Activated CD8-positive, alpha-beta T cell treated with anti-CD3 and anti-CD28 coated beads for 36 hours (primary cell): ENCODE measurements at regions not wholly inside any gene's neighbourhood (a gene's known extent, or its start where the extent isn't known, plus 50 kb on each side); places are given as distances from the start of the nearest gene placed in this dataset.

Experiments
- ATAC-seq: fragments of 200-7000 bp; cut with Tn5 transposase; one replicate; pipeline ENCODE4 v1.10.0; 2021; ENCODE audit warnings: mild to moderate bottlenecking, moderate library complexity
- CTCF ChIA-PET: fragments of 350-600 bp; sonication (Branson Sonifier 250); formaldehyde crosslinking; loops from one replicate; lab custom pipeline; 2021; ENCODE audit warnings: antibody characterized with exemption; lab: Charles Lee
- POLR2A ChIA-PET: fragments of 350-600 bp; sonication (Branson Sonifier 250); formaldehyde crosslinking; loops from one replicate; lab custom pipeline; 2021; ENCODE audit warnings: antibody characterized with exemption; lab: Charles Lee
- DNase-seq: peaks from one replicate; pipeline ENCODE4 v3.0.0-alpha.2; 2020
- H3K27ac Mint-ChIP-seq: one replicate; pipeline ENCODE4 v1.8.0; 2021; ENCODE audit warnings: mild to moderate bottlenecking, mixed read lengths
- H3K27me3 Mint-ChIP-seq: one replicate; pipeline ENCODE4 v1.8.0; 2021; ENCODE audit warnings: mixed read lengths
- H3K36me3 Mint-ChIP-seq: one replicate; pipeline ENCODE4 v1.8.0; 2021; ENCODE audit warnings: low read depth, mixed read lengths
- H3K4me1 Mint-ChIP-seq: one replicate; pipeline ENCODE4 v1.8.0; 2021; ENCODE audit warnings: low read depth, mixed read lengths
- H3K4me3 Mint-ChIP-seq: one replicate; pipeline ENCODE4 v1.8.0; 2021; ENCODE audit warnings: mild to moderate bottlenecking, moderate library complexity, mixed read lengths
- H3K9me3 Mint-ChIP-seq: one replicate; pipeline ENCODE4 v1.8.0; 2021; ENCODE audit warnings: mixed read lengths
- intact Hi-C: fragments of 100-400 bp; cut with micrococcal nuclease; formaldehyde crosslinking; loops from one replicate; pipeline ENCODE4 v1.10.0; 2022
- TF ChIP-seq, protein P1 (sequence below): fragments of 200-600 bp; IDR thresholded peaks from one replicate; pipeline ENCODE4 v1.8.0; 2022; ENCODE audit warnings: antibody characterized with exemption, mild to moderate bottlenecking

- Mint-ChIP-seq H3K4me1 (no peaks in the 10 kb centered on the region), H3K27ac (no peak overlapping the region), H3K27me3 (no peaks in the 10 kb centered on the region), H3K9me3 (peaks cover 13% of the 10 kb centered on the region), H3K4me3 (no peak overlapping the region), H3K36me3 (no peaks in the 10 kb centered on the region)
- intact Hi-C loops = no loop called here
- TF ChIP-seq, protein P1, sequence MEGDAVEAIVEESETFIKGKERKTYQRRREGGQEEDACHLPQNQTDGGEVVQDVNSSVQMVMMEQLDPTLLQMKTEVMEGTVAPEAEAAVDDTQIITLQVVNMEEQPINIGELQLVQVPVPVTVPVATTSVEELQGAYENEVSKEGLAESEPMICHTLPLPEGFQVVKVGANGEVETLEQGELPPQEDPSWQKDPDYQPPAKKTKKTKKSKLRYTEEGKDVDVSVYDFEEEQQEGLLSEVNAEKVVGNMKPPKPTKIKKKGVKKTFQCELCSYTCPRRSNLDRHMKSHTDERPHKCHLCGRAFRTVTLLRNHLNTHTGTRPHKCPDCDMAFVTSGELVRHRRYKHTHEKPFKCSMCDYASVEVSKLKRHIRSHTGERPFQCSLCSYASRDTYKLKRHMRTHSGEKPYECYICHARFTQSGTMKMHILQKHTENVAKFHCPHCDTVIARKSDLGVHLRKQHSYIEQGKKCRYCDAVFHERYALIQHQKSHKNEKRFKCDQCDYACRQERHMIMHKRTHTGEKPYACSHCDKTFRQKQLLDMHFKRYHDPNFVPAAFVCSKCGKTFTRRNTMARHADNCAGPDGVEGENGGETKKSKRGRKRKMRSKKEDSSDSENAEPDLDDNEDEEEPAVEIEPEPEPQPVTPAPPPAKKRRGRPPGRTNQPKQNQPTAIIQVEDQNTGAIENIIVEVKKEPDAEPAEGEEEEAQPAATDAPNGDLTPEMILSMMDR = no peak
- ATAC-seq = no peak
- POLR2A ChIA-PET = no interaction called here
- CTCF ChIA-PET = no interaction called here
- no peak for DNase-seq
Observed at GRCh38 chr3:164209363-164209762, 868.9 kb downstream of the SI start.

GRCh38 chr3:164208821-164209220 lies 869.5 kb downstream of the SI start:
- CTCF ChIA-PET = no interaction called here
- DNase-seq = no peak
- ATAC-seq = no peak
- TF ChIP-seq, protein P1 = no peak
- no peak overlapping the region for H3K4me3 Mint-ChIP-seq
- no peaks in the 10 kb centered on the region for H3K27me3 Mint-ChIP-seq
- intact Hi-C loops = no loop called here
- no peaks in the 10 kb centered on the region for H3K4me1 Mint-ChIP-seq
- no peak overlapping the region for H3K27ac Mint-ChIP-seq
- peaks cover 13% of the 10 kb centered on the region for H3K9me3 Mint-ChIP-seq
- POLR2A ChIA-PET = no interaction called here
- no peaks in the 10 kb centered on the region for H3K36me3 Mint-ChIP-seq

DNA sequence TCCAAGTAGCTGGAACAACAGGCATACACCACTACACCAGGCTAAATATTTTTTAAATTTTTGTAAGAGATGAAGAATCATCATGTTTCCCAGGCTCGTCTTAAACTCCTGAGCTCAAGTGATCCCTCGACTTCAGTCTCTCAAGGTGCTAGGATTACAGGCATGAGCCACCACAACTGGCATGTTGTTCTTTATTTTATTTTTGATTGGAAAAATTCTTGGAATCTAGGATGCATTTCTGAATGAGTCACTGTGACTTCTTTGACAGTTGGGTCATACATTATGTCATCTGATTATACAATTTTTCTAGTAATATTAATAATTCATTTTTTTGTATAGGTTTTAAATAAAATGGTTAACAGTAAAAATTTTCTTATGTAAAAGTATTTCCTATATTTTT lies 870.2 kb downstream of the SI start:
- Mint-ChIP-seq H3K27me3 (no peaks in the 10 kb centered on the region), H3K27ac (no peak overlapping the region), H3K9me3 (peaks cover 13% of the 10 kb centered on the region), H3K4me3 (no peak overlapping the region), H3K4me1 (no peaks in the 10 kb centered on the region), H3K36me3 (no peaks in the 10 kb centered on the region)
- ATAC-seq (no peak), DNase-seq (no peak)
- ChIA-PET CTCF (no interaction called here), POLR2A (no interaction called here)
- intact Hi-C loops = no loop called here
- TF ChIP-seq, protein P1 = no peak

DNA sequence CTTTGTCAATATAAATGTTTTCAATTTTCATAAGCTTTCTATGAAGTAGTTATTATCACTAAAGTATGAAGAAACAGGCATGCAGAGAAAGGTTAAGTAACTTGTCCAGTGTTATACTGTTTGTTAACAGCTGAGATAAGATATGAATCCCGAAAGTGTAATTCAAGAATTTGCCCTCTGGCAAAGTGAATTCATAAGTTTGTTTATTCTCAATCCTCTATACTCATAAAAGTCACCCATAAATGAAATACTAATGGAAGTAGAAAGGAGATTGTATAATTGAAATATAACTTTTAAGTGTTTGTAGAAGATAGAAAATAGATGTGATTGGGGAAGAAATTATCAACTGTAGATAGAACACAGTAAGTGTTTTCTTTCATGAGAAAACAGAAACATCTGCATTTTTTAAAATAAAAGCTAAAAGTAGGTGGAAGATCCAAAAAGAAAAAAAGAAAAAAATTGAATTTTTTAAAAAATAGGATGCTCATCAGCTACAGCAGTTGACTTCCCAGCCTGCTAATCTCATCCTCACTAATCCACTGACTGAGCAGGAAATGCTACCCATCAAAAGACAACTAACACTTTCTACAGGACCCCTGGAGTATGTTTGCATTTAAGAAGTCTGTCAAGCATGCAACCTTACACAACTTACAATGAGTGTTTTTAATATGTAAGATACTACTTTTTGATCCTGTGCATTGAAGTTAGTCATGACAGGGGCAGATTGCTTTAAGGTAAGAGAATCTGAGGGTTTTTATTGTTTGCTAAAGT lies 878.1 kb downstream of the SI start:
- H3K36me3 Mint-ChIP-seq = no peaks in the 10 kb centered on the region

DNA sequence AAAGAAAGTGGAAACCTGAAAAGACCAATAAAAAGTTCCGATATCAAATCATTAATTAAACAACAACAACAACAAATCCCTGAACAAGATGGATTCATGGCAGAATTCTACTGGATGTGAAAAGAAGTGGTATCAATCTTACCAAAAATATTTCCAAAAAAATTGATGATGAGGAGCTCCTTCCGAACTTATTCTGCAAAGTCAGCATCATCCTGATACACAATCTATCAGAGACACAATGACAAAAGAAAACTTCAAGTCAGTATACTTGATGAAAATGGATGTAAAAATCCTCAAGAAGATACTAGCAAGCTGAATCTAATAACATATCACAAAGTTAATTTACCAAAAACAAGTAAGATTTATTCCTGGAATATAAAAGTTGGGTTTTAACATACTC lies 881.8 kb downstream of the SI start:
- POLR2A ChIA-PET = no interaction called here
- DNase-seq = no peak

More for the DNA sequence above, 878.1 kb downstream of the SI start:
- ChIA-PET CTCF (no interaction called here), POLR2A (no interaction called here)
- intact Hi-C loops = no loop called here
- ATAC-seq = no peak
- no peak for DNase-seq
- Mint-ChIP-seq H3K27ac (no peak overlapping the region), H3K27me3 (no peaks in the 10 kb centered on the region), H3K4me1 (no peaks in the 10 kb centered on the region), H3K4me3 (no peak overlapping the region), H3K9me3 (peaks cover 1% of the 10 kb centered on the region)
- TF ChIP-seq, protein P1 = no peak

More for the DNA sequence above, 881.8 kb downstream of the SI start:
- intact Hi-C loops = no loop called here
- Mint-ChIP-seq H3K4me3 (no peak overlapping the region), H3K4me1 (no peaks in the 10 kb centered on the region), H3K9me3 (peaks cover 3% of the 10 kb centered on the region), H3K36me3 (no peaks in the 10 kb centered on the region), H3K27ac (no peak overlapping the region), H3K27me3 (no peaks in the 10 kb centered on the region)
- TF ChIP-seq, protein P1 = no peak
- no peak for ATAC-seq
- CTCF ChIA-PET = no interaction called here
